K562 (cell line): ENCODE measurements at regions not wholly inside any gene's neighbourhood (a gene's known extent, or its start where the extent isn't known, plus 50 kb on each side); places are given as distances from the start of the nearest gene placed in this dataset.

Experiments used
- ATAC-seq: fragments of 200-7000 bp; cut with Tn5 transposase; 3 replicates; pipeline ENCODE4 v1.9.1; 2020; ENCODE audit warnings: moderate library complexity
- BruUV-seq: library from RNA; stranded (reverse); fragments of 400-500 nt; replicated peaks from 2 replicates; lab custom pipeline; 2021; lab: Mats Ljungman, UMichigan
- CTCF ChIA-PET: fragments of 300-600 bp; formaldehyde crosslinking; extraction: SDS; loops from one replicate; lab custom pipeline; 2021; ENCODE audit warnings: low intra/inter-chr PET ratio; lab: Yijun Ruan, JAX
- POLR2A ChIA-PET: fragments of 300-600, 350-650 bp; sonication (Branson Sonifier 250); formaldehyde crosslinking; extraction: SDS; loops from one replicate; lab custom pipeline; 2021; ENCODE audit warnings: antibody characterized with exemption, inconsistent platforms; lab: Yijun Ruan, JAX
- DNase-seq, 4 experiments: peaks; one replicate each; pipeline versions ENCODE4 v3.0.0 to v3.0.0-alpha.2; 2011 to 2018; ENCODE audit warnings: low spot score in 3 of 4, mixed read lengths in 3 of 4; ENCODE audit errors: extremely low read depth in 1 of 4
- FAIRE-seq: peaks from 2 replicates; lab custom pipeline; 2011; peaks lifted over from hg19 to GRCh38; lab: Jason Lieb, UNC
- H2AFZ ChIP-seq: 2 replicates; pipeline ENCODE4 v1.6.0; 2011; ENCODE audit warnings: low read depth, low read length, control low read depth, inconsistent platforms
- H3K27ac ChIP-seq: fragments of 200-600 bp; 3 replicates; pipeline ENCODE4 v1.8.0; 2011; ENCODE audit warnings: low read depth, mild to moderate bottlenecking, control low read depth, inconsistent platforms, low read length, moderate library complexity, mixed read lengths; ENCODE audit errors: extremely low read depth
- H3K27me3 ChIP-seq, 2 experiments: fragments of 300-600 bp in 1 of 2; 2 replicates in 1 of 2; 3 replicates in 1 of 2; pipeline versions ENCODE4 v1.6.0 to v1.8.0; 2011; ENCODE audit warnings: inconsistent platforms in 2 of 2, low read length in 2 of 2, mild to moderate bottlenecking in 1 of 2, mixed read lengths in 1 of 2, moderate library complexity in 1 of 2; ENCODE audit not compliant: control insufficient read depth in 2 of 2, insufficient read depth in 2 of 2
- H3K36me3 ChIP-seq: fragments of 300-600 bp; 3 replicates; pipeline ENCODE4 v1.8.0; 2011; ENCODE audit warnings: mild to moderate bottlenecking, low read length, inconsistent platforms; ENCODE audit not compliant: control insufficient read depth, insufficient read depth
- H3K4me1 ChIP-seq, 2 experiments: fragments of 200-600 bp in 1 of 2; replicated peaks in 1 of 2; 2 replicates in 1 of 2; 3 replicates in 1 of 2; pipeline versions ENCODE4 v1.5.1 to v1.8.0; 2011; ENCODE audit warnings: inconsistent platforms in 2 of 2, low read length in 2 of 2, mild to moderate bottlenecking in 1 of 2, mixed read lengths in 1 of 2, moderate library complexity in 1 of 2; ENCODE audit not compliant: control insufficient read depth in 2 of 2, insufficient read depth in 2 of 2
- H3K4me2 ChIP-seq: 2 replicates; pipeline ENCODE4 v1.6.1; 2011; ENCODE audit warnings: low read length, control low read depth, inconsistent platforms, mixed read lengths; ENCODE audit not compliant: insufficient read depth
- H3K4me3 ChIP-seq: fragments of 200-600 bp; sonication (generic), shearing (Covaris generic); 2 replicates; pipeline ENCODE4 v1.5.1; 2016; ENCODE audit warnings: control low read depth, inconsistent platforms
- H3K79me2 ChIP-seq: fragments of 200-600 bp; 3 replicates; pipeline ENCODE4 v1.8.0; 2011; ENCODE audit warnings: low read length, inconsistent platforms; ENCODE audit not compliant: control insufficient read depth, insufficient read depth
- H3K9ac ChIP-seq, 2 experiments: 2 replicates each; pipeline versions ENCODE4 v1.6.0 to v1.6.1; 2011; ENCODE audit warnings: low read depth in 2 of 2, low read length in 2 of 2, control low read depth in 1 of 2, inconsistent platforms in 1 of 2, mild to moderate bottlenecking in 1 of 2, mixed read lengths in 1 of 2; ENCODE audit not compliant: insufficient read depth in 1 of 2
- H3K9me1 ChIP-seq: one replicate; pipeline ENCODE4 v1.6.0; 2011; ENCODE audit warnings: inconsistent platforms, mild to moderate bottlenecking, low read length, moderate library complexity; ENCODE audit not compliant: control insufficient read depth, insufficient read depth
- H3K9me3 ChIP-seq: replicated peaks from 2 replicates; pipeline ENCODE4 v1.5.1; 2011; ENCODE audit warnings: low read depth, low read length, inconsistent platforms; ENCODE audit not compliant: control insufficient read depth, insufficient read depth
- H4K20me1 ChIP-seq: replicated peaks from 2 replicates; pipeline ENCODE4 v1.6.1; 2011; ENCODE audit warnings: low read length, inconsistent platforms, mixed read lengths; ENCODE audit not compliant: control insufficient read depth, insufficient read depth
- AFF1 ChIP-seq, 2 experiments: fragments of 450-650 bp; IDR thresholded peaks; 2 replicates each; pipeline ENCODE4 v1.6.1; 2018; ENCODE audit warnings: mild to moderate bottlenecking in 2 of 2, low read depth in 1 of 2; ENCODE audit not compliant: partially characterized antibody in 2 of 2
- ATF7 ChIP-seq: fragments of 450-650 bp; IDR thresholded peaks from 2 replicates; pipeline ENCODE4 v1.7.1; 2014; ENCODE audit warnings: mild to moderate bottlenecking, moderate library complexity
- BCLAF1 ChIP-seq, 2 experiments: fragments of 450-650 bp in 1 of 2; IDR thresholded peaks; 2 replicates each; pipeline ENCODE4 v1.6.1; 2011 to 2017; ENCODE audit warnings: low read depth in 2 of 2, antibody characterized with exemption in 1 of 2, borderline replicate concordance in 1 of 2, low read length in 1 of 2, mild to moderate bottlenecking in 1 of 2, mixed read lengths in 1 of 2; ENCODE audit not compliant: control insufficient read depth in 1 of 2
- CCAR2 ChIP-seq: fragments of 200-400 bp; formaldehyde crosslinking; IDR thresholded peaks from 2 replicates; pipeline ENCODE4 v1.6.1; 2017; ENCODE audit warnings: mild to moderate bottlenecking, low read depth, low read length
- EP300 ChIP-seq: IDR thresholded peaks from 2 replicates; pipeline ENCODE4 v1.6.1; 2012; ENCODE audit warnings: low read length, improper control_type of control experiment
- MCM3 ChIP-seq: fragments of 450-650 bp; IDR thresholded peaks from 2 replicates; pipeline ENCODE4 v1.6.1; 2016
- POLR2AphosphoS5 ChIP-seq: IDR thresholded peaks from 2 replicates; pipeline ENCODE4 v1.6.1; 2011; ENCODE audit warnings: mild to moderate bottlenecking, low read depth, low read length, moderate library complexity; ENCODE audit not compliant: control insufficient read depth, insufficient read depth
- SMAD4 ChIP-seq: fragments of 250-450 bp; sonication (Bioruptor Pico); conservative IDR thresholded peaks from 2 replicates; pipeline ENCODE4 v1.8.0; 2021; ENCODE audit warnings: inconsistent platforms, mild to moderate bottlenecking, moderate library complexity
- UBTF ChIP-seq, 2 experiments: IDR thresholded peaks; 2 replicates each; pipeline ENCODE4 v1.6.1; 2012; ENCODE audit warnings: improper control_type of control experiment in 2 of 2, low read depth in 2 of 2, low read length in 2 of 2, borderline replicate concordance in 1 of 2
- XRCC3 ChIP-seq: fragments of 450-650 bp; IDR thresholded peaks from 2 replicates; pipeline ENCODE4 v1.6.1; 2017; ENCODE audit warnings: mild to moderate bottlenecking, moderate library complexity
- ZFPM2 ChIP-seq: fragments of 250-450 bp; sonication (Bioruptor Pico); IDR thresholded peaks from 2 replicates; pipeline ENCODE4 v1.5.1; 2022; ENCODE audit warnings: mild to moderate bottlenecking
- ZNF124 ChIP-seq: sonication (generic); formaldehyde crosslinking; IDR thresholded peaks from 2 replicates; pipeline ENCODE4 v1.8.1; 2022; ENCODE audit warnings: missing genetic modification reagents
- WGBS: fragments of 100-300 bp; shearing (Covaris generic); methylation state at CpG from one replicate; pipeline ENCODE4 v1.1.6; 2016; ENCODE audit warnings: low coverage, mixed read lengths; ENCODE audit not compliant: insufficient coverage; ENCODE audit errors: missing lambda C conversion rate; 5-methylcytosine and 5-hydroxymethylcytosine counted together
- in situ Hi-C: fragments of 300-500 bp; cut with MboI; formaldehyde crosslinking; loops from 4 replicates; pipeline ENCODE4 v1.15.0; 2018; ENCODE audit warnings: inconsistent platforms, mixed read lengths
- intact Hi-C: fragments of 100-400 bp; cut with micrococcal nuclease; formaldehyde crosslinking; loops from 2 replicates; pipeline ENCODE4 v1.14.2; 2022

GRCh38 chr12:125593269-125593668 is 528.0 kb downstream of the AACS start:
- DNase-seq = no peak
- no peak for ATAC-seq
- H3K9me3 ChIP-seq = no peaks in the 10 kb centered on the region; the same call in 1 of the 2 replicates
- in situ Hi-C loops (no loop called here), intact Hi-C loops (no loop called here)
- H3K4me2 ChIP-seq = no peak overlapping the region
- no peaks in the 10 kb centered on the region for H4K20me1 ChIP-seq
- H3K79me2 ChIP-seq = no peaks in the 10 kb centered on the region
- no peaks in the 10 kb centered on the region for H3K36me3 ChIP-seq
- 0% methylated on average over 1 of the region's 1 CpG for WGBS
- no peak overlapping the region for H3K9ac ChIP-seq
- BruUV-seq = no TSS peak
- CTCF ChIA-PET = no interaction called here
- H3K27me3 ChIP-seq = no peaks in the 10 kb centered on the region
- no peak for FAIRE-seq
- no peaks in the 10 kb centered on the region for H3K4me1 ChIP-seq
- no peak overlapping the region for H3K27ac ChIP-seq
- no peaks in the 10 kb centered on the region for H3K9me1 ChIP-seq
- TF ChIP-seq UBTF (IDR thresholded peaks at IDR 0.05; ENCODE audit: borderline replicate concordance in 1 of 2, low read depth in 2 of 2, low read length in 2 of 2) = no peak
- TF ChIP-seq ZFPM2 = no peak
- no peak for TF ChIP-seq ATF7
- no peak for TF ChIP-seq ZNF124 (CRISPR knock-in tag)
- TF ChIP-seq BCLAF1 (IDR thresholded peaks at IDR 0.05; ENCODE audit: borderline replicate concordance in 1 of 2, control insufficient read depth in 1 of 2, low read depth in 2 of 2, low read length in 1 of 2) = no peak
- TF ChIP-seq EP300 = no peak
- no peak for TF ChIP-seq SMAD4 (CRISPR knock-in tag)
- TF ChIP-seq AFF1 (IDR thresholded peaks at IDR 0.05; ENCODE audit: low read depth in 1 of 2, partially characterized antibody in 2 of 2) = no peak
- no peak for TF ChIP-seq POLR2AphosphoS5
- no peak for TF ChIP-seq MCM3
- TF ChIP-seq XRCC3 = no peak
- TF ChIP-seq CCAR2 = no peak
- TF ChIP-seq, all 486 proteins: peak for 0
- Histone ChIP-seq H2AFZ (no peak overlapping the region), H3K4me3 (no peak overlapping the region)
- POLR2A ChIA-PET = interaction anchor here (1.0 kb wide), 1 partner anchor 9 kb away, joined by 3 read pairs; no protein-coding TSS in a partner anchor
